ENCODE measurements at regions not wholly inside any gene's neighbourhood (a gene's known extent, or its start where the extent isn't known, plus 50 kb on each side); places are given as distances from the start of the nearest gene placed in this dataset.

- Histone ChIP-seq H3K9me3 (ENCODE audit: control insufficient read depth, low read length) (no peaks in the 10 kb centered on the region), H3K4me1 (ENCODE audit: control insufficient read depth, insufficient read depth, low read length) (no peaks in the 10 kb centered on the region), H3K27ac (ENCODE audit: low read length) (no peak overlapping the region), H3K4me3 (ENCODE audit: low read length) (no peak overlapping the region), H3K27me3 (ENCODE audit: control insufficient read depth, insufficient read depth) (no peaks in the 10 kb centered on the region)
- ATAC-seq = no peak
- DNase-seq = no peak
- intact Hi-C loops (cut with DNase I) = no loop called here
Measured at GRCh38 chrY:8494396-8494795, 842.9 kb upstream of the TSPY4 start.

DNA sequence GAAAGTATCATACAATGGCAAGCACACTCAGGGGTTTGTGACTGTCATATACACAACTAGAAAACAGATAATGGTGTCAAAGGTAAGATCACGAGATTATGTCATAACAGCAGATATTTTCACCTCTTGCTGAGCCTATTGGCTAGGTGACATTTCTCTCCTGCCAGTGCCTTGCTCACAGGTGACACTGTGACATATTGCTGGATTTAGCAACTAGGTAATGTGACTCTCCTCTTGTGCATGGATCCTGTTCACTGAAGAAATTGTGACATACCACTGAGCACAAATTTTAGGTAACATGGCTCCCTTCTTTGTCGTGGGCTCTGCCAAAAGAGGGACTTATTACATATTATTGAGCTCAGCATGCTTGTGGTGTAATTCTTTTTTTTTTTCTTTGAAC is 842.0 kb upstream of the TSPY4 start:
- no peaks in the 10 kb centered on the region for H3K9me3 ChIP-seq (ENCODE audit: control insufficient read depth, low read length)
- intact Hi-C loops (cut with DNase I) = no loop called here
- H3K4me1 ChIP-seq (ENCODE audit: control insufficient read depth, insufficient read depth, low read length) = no peaks in the 10 kb centered on the region
- DNase-seq (no peak), ATAC-seq (no peak)
- no peak overlapping the region for H3K4me3 ChIP-seq (ENCODE audit: low read length)
- no peak overlapping the region for H3K27ac ChIP-seq (ENCODE audit: low read length)
- no peaks in the 10 kb centered on the region for H3K27me3 ChIP-seq (ENCODE audit: control insufficient read depth, insufficient read depth)
- WGBS = 40% methylated on average over 2 of the region's 2 CpGs

DNA sequence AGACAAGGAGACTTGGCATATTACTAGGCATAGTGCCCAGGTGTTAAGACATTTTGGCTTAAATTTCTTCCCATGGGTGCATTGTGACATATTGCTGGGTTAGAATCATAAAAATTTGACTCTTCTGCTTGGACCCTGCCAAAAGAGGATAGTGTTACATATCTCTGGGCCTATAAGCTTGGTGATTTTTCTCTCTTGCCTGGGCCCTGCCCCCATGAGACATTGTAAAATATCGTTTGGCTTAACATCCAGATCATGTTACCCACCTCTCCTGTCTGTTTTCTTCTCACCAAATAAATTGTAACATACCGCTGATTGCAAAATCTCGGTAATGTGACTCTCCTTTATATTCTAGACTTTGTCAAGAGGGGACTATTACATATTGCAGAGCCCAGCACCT is 836.4 kb upstream of the TSPY4 start:
- no peak overlapping the region for H3K27ac ChIP-seq (ENCODE audit: low read length)
- DNase-seq (no peak), ATAC-seq (no peak)
- WGBS = 61% methylated on average over 3 of the region's 3 CpGs
- H3K4me3 ChIP-seq (ENCODE audit: low read length) = no peak overlapping the region
- no peaks in the 10 kb centered on the region for H3K27me3 ChIP-seq (ENCODE audit: control insufficient read depth, insufficient read depth)
- H3K9me3 ChIP-seq (ENCODE audit: control insufficient read depth, low read length) = no peaks in the 10 kb centered on the region
- no peaks in the 10 kb centered on the region for H3K4me1 ChIP-seq (ENCODE audit: control insufficient read depth, insufficient read depth, low read length)
- intact Hi-C loops (cut with DNase I) = no loop called here

DNA sequence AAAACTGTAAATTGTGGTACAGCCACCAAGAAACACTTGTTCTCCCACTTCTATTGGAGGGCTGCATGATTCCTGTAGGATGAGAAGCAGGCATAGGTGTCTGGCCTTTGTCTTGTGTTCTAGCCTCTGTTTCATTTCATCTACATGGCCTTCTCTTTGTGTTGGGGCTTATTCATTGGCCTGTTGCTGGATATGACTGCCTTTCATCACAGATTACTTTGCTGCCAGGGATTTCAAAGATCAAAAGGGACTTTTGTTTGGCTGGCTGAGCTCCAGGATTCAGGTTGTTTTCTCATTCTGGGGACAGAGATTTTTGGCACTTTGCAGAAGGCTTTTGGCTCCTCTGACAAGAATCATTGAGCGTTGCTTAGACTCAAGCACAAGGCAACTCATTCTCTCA is 803.8 kb upstream of the TSPY4 start:
- Histone ChIP-seq H3K4me1 (ENCODE audit: control insufficient read depth, insufficient read depth, low read length) (no peaks in the 10 kb centered on the region), H3K27me3 (ENCODE audit: control insufficient read depth, insufficient read depth) (no peaks in the 10 kb centered on the region), H3K4me3 (ENCODE audit: low read length) (no peak overlapping the region), H3K27ac (ENCODE audit: low read length) (no peak overlapping the region), H3K9me3 (ENCODE audit: control insufficient read depth, low read length) (no peaks in the 10 kb centered on the region)
- 57% methylated on average over 1 of the region's 1 CpG for WGBS
- DNase-seq (no peak), ATAC-seq (no peak)
- intact Hi-C loops (cut with DNase I) = no loop called here

- H3K9me3 ChIP-seq (ENCODE audit: control insufficient read depth, low read length) = no peaks in the 10 kb centered on the region
- no peak overlapping the region for H3K4me3 ChIP-seq (ENCODE audit: low read length)
- no peak for ATAC-seq
- no peak overlapping the region for H3K27ac ChIP-seq (ENCODE audit: low read length)
- H3K4me1 ChIP-seq (ENCODE audit: control insufficient read depth, insufficient read depth, low read length) = no peaks in the 10 kb centered on the region
- no peaks in the 10 kb centered on the region for H3K27me3 ChIP-seq (ENCODE audit: control insufficient read depth, insufficient read depth)
- intact Hi-C loops (cut with DNase I) = no loop called here
- 82% methylated on average over 6 of the region's 6 CpGs for WGBS
- no peak for DNase-seq
Measured at GRCh38 chrY:8535704-8536103, 801.6 kb upstream of the TSPY4 start.

DNA sequence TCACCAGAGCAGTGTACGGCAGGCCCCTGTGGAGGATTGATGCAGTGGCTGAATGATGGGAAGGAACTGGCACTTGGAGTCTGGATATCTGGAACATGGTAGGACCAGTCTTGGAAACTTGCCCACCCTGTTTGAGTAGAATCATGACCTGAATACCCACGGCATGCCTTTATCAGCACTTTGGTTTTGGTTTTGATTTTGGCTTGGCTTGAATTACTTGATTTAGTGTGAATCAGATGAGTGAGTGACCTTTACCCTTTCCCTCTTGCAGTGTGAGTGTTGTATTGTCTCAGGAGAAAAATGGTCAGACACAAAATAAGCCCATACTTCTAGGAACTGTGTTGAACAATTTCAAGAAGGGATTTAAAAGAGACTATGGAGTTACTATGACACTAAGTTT is 801.0 kb upstream of the TSPY4 start:
- 72% methylated on average over 2 of the region's 2 CpGs for WGBS
- ATAC-seq (no peak), DNase-seq (no peak)
- intact Hi-C loops (cut with DNase I) = no loop called here
- Histone ChIP-seq H3K4me1 (ENCODE audit: control insufficient read depth, insufficient read depth, low read length) (no peaks in the 10 kb centered on the region), H3K27me3 (ENCODE audit: control insufficient read depth, insufficient read depth) (no peaks in the 10 kb centered on the region), H3K4me3 (ENCODE audit: low read length) (no peak overlapping the region), H3K9me3 (ENCODE audit: control insufficient read depth, low read length) (no peaks in the 10 kb centered on the region), H3K27ac (ENCODE audit: low read length) (no peak overlapping the region)

DNA sequence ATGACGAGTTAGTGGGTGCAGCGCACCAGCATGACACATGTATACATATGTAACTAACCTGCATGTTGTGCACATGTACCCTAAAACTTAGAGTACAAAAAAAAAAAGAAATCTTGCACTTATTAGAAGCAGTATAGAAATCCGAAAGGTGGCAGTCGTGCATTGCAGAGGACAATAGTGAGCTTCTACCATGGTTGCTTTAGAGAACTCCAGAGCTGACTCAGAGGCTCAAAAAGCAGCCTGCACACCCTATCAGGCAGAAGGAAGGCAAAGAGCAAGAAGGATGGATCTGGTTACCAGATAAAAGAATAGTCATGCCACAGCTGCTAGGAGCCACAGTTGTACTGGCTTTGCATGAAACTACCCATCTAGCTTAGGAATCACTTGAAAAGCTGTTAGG is 796.0 kb upstream of the TSPY4 start:
- ATAC-seq = no peak

GRCh38 chrY:8544715-8545114 is 792.5 kb upstream of the TSPY4 start:
- WGBS = 44% methylated on average over 2 of the region's 2 CpGs
- intact Hi-C loops (cut with DNase I) = no loop called here
- Histone ChIP-seq H3K4me1 (ENCODE audit: control insufficient read depth, insufficient read depth, low read length) (no peaks in the 10 kb centered on the region), H3K27me3 (ENCODE audit: control insufficient read depth, insufficient read depth) (no peaks in the 10 kb centered on the region), H3K27ac (ENCODE audit: low read length) (no peak overlapping the region), H3K4me3 (ENCODE audit: low read length) (no peak overlapping the region), H3K9me3 (ENCODE audit: control insufficient read depth, low read length) (no peaks in the 10 kb centered on the region)
- ATAC-seq (no peak), DNase-seq (no peak)

More for the DNA sequence above, 796.0 kb upstream of the TSPY4 start:
- Histone ChIP-seq H3K27ac (ENCODE audit: low read length) (no peak overlapping the region), H3K4me1 (ENCODE audit: control insufficient read depth, insufficient read depth, low read length) (no peaks in the 10 kb centered on the region), H3K27me3 (ENCODE audit: control insufficient read depth, insufficient read depth) (no peaks in the 10 kb centered on the region), H3K9me3 (ENCODE audit: control insufficient read depth, low read length) (no peaks in the 10 kb centered on the region), H3K4me3 (ENCODE audit: low read length) (no peak overlapping the region)
- 56% methylated on average over 4 of the region's 4 CpGs for WGBS
- no peak for DNase-seq
- intact Hi-C loops (cut with DNase I) = no loop called here

- ATAC-seq (no peak), DNase-seq (no peak)
- H3K27me3 ChIP-seq (ENCODE audit: control insufficient read depth, insufficient read depth) = no peaks in the 10 kb centered on the region
- H3K27ac ChIP-seq (ENCODE audit: low read length) = no peak overlapping the region
- no peaks in the 10 kb centered on the region for H3K9me3 ChIP-seq (ENCODE audit: control insufficient read depth, low read length)
- intact Hi-C loops (cut with DNase I) = no loop called here
- no peak overlapping the region for H3K4me3 ChIP-seq (ENCODE audit: low read length)
- no peaks in the 10 kb centered on the region for H3K4me1 ChIP-seq (ENCODE audit: control insufficient read depth, insufficient read depth, low read length)
Measured at GRCh38 chrY:8547931-8548330, 789.3 kb upstream of the TSPY4 start.

GRCh38 chrY:8551323-8551722 is 785.9 kb upstream of the TSPY4 start:
- H3K9me3 ChIP-seq (ENCODE audit: control insufficient read depth, low read length) = no peaks in the 10 kb centered on the region
- no peaks in the 10 kb centered on the region for H3K4me1 ChIP-seq (ENCODE audit: control insufficient read depth, insufficient read depth, low read length)
- intact Hi-C loops (cut with DNase I) = no loop called here
- no peak overlapping the region for H3K27ac ChIP-seq (ENCODE audit: low read length)
- H3K4me3 ChIP-seq (ENCODE audit: low read length) = no peak overlapping the region
- DNase-seq (no peak), ATAC-seq (no peak)
- 63% methylated on average over 2 of the region's 2 CpGs for WGBS
- no peaks in the 10 kb centered on the region for H3K27me3 ChIP-seq (ENCODE audit: control insufficient read depth, insufficient read depth)

GRCh38 chrY:8552168-8552805 is 785.0 kb upstream of the TSPY4 start:
- Histone ChIP-seq H3K27me3 (ENCODE audit: control insufficient read depth, insufficient read depth) (no peaks in the 10 kb centered on the region), H3K27ac (ENCODE audit: low read length) (no peak overlapping the region), H3K4me1 (ENCODE audit: control insufficient read depth, insufficient read depth, low read length) (no peaks in the 10 kb centered on the region), H3K4me3 (ENCODE audit: low read length) (no peak overlapping the region), H3K9me3 (ENCODE audit: control insufficient read depth, low read length) (no peaks in the 10 kb centered on the region)
- DNase-seq = no peak
- intact Hi-C loops (cut with DNase I) = no loop called here
- WGBS = 19% methylated on average over 1 of the region's 1 CpG
- peak in 1 of 2 donors; percentile 83 for ATAC-seq

DNA sequence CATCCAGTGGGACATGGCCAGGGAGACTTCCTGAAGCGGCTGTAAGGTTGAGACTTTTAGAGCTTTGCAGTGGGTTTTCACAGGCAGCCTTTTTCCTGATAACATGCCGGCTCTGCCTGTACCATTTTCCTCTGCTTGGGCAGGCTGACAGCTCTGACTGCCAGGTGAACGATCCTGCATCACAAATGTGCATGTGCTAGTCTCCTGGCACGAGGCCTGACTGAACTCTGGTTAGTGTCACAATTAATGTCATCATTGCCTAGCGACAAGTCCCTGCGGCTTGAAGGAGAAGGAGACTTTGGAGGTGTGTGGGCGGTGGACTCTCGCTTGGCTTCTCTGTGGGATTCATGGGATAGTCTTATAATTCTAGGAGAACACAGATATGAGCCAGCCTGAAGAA is 783.6 kb upstream of the TSPY4 start:
- 66% methylated on average over 8 of the region's 8 CpGs for WGBS

More for the DNA sequence above, 783.6 kb upstream of the TSPY4 start:
- Histone ChIP-seq H3K4me1 (ENCODE audit: control insufficient read depth, insufficient read depth, low read length) (no peaks in the 10 kb centered on the region), H3K9me3 (ENCODE audit: control insufficient read depth, low read length) (no peaks in the 10 kb centered on the region), H3K27me3 (ENCODE audit: control insufficient read depth, insufficient read depth) (no peaks in the 10 kb centered on the region), H3K27ac (ENCODE audit: low read length) (no peak overlapping the region), H3K4me3 (ENCODE audit: low read length) (no peak overlapping the region)
- intact Hi-C loops (cut with DNase I) = no loop called here
- DNase-seq = no peak
- no peak for ATAC-seq
